K562 (cell line): ENCODE measurements at regions not wholly inside any gene's neighbourhood (a gene's known extent, or its start where the extent isn't known, plus 50 kb on each side); places are given as distances from the start of the nearest gene placed in this dataset.

Experiments
- ATAC-seq: fragments of 200-7000 bp; cut with Tn5 transposase; 3 replicates; pipeline ENCODE4 v1.9.1; 2020; ENCODE audit warnings: moderate library complexity
- BruUV-seq: library from RNA; stranded (reverse); fragments of 400-500 nt; replicated peaks from 2 replicates; lab custom pipeline; 2021; lab: Mats Ljungman, UMichigan
- CTCF ChIA-PET: fragments of 300-600 bp; formaldehyde crosslinking; extraction: SDS; loops from one replicate; lab custom pipeline; 2021; ENCODE audit warnings: low intra/inter-chr PET ratio; lab: Yijun Ruan, JAX
- POLR2A ChIA-PET: fragments of 300-600, 350-650 bp; sonication (Branson Sonifier 250); formaldehyde crosslinking; extraction: SDS; loops from one replicate; lab custom pipeline; 2021; ENCODE audit warnings: antibody characterized with exemption, inconsistent platforms; lab: Yijun Ruan, JAX
- DNase-seq, 4 experiments: peaks; one replicate each; pipeline versions ENCODE4 v3.0.0 to v3.0.0-alpha.2; 2011 to 2018; ENCODE audit warnings: low spot score in 3 of 4, mixed read lengths in 3 of 4; ENCODE audit errors: extremely low read depth in 1 of 4
- FAIRE-seq: peaks from 2 replicates; lab custom pipeline; 2011; peaks lifted over from hg19 to GRCh38; lab: Jason Lieb, UNC
- H2AFZ ChIP-seq: 2 replicates; pipeline ENCODE4 v1.6.0; 2011; ENCODE audit warnings: low read depth, low read length, control low read depth, inconsistent platforms
- H3K27ac ChIP-seq: fragments of 200-600 bp; 3 replicates; pipeline ENCODE4 v1.8.0; 2011; ENCODE audit warnings: low read depth, mild to moderate bottlenecking, control low read depth, inconsistent platforms, low read length, moderate library complexity, mixed read lengths; ENCODE audit errors: extremely low read depth
- H3K27me3 ChIP-seq, 2 experiments: fragments of 300-600 bp in 1 of 2; 2 replicates in 1 of 2; 3 replicates in 1 of 2; pipeline versions ENCODE4 v1.6.0 to v1.8.0; 2011; ENCODE audit warnings: inconsistent platforms in 2 of 2, low read length in 2 of 2, mild to moderate bottlenecking in 1 of 2, mixed read lengths in 1 of 2, moderate library complexity in 1 of 2; ENCODE audit not compliant: control insufficient read depth in 2 of 2, insufficient read depth in 2 of 2
- H3K36me3 ChIP-seq: fragments of 300-600 bp; 3 replicates; pipeline ENCODE4 v1.8.0; 2011; ENCODE audit warnings: mild to moderate bottlenecking, low read length, inconsistent platforms; ENCODE audit not compliant: control insufficient read depth, insufficient read depth
- H3K4me1 ChIP-seq, 2 experiments: fragments of 200-600 bp in 1 of 2; replicated peaks in 1 of 2; 2 replicates in 1 of 2; 3 replicates in 1 of 2; pipeline versions ENCODE4 v1.5.1 to v1.8.0; 2011; ENCODE audit warnings: inconsistent platforms in 2 of 2, low read length in 2 of 2, mild to moderate bottlenecking in 1 of 2, mixed read lengths in 1 of 2, moderate library complexity in 1 of 2; ENCODE audit not compliant: control insufficient read depth in 2 of 2, insufficient read depth in 2 of 2
- H3K4me2 ChIP-seq: 2 replicates; pipeline ENCODE4 v1.6.1; 2011; ENCODE audit warnings: low read length, control low read depth, inconsistent platforms, mixed read lengths; ENCODE audit not compliant: insufficient read depth
- H3K4me3 ChIP-seq: fragments of 200-600 bp; sonication (generic), shearing (Covaris generic); 2 replicates; pipeline ENCODE4 v1.5.1; 2016; ENCODE audit warnings: control low read depth, inconsistent platforms
- H3K79me2 ChIP-seq: fragments of 200-600 bp; 3 replicates; pipeline ENCODE4 v1.8.0; 2011; ENCODE audit warnings: low read length, inconsistent platforms; ENCODE audit not compliant: control insufficient read depth, insufficient read depth
- H3K9ac ChIP-seq, 2 experiments: 2 replicates each; pipeline versions ENCODE4 v1.6.0 to v1.6.1; 2011; ENCODE audit warnings: low read depth in 2 of 2, low read length in 2 of 2, control low read depth in 1 of 2, inconsistent platforms in 1 of 2, mild to moderate bottlenecking in 1 of 2, mixed read lengths in 1 of 2; ENCODE audit not compliant: insufficient read depth in 1 of 2
- H3K9me1 ChIP-seq: one replicate; pipeline ENCODE4 v1.6.0; 2011; ENCODE audit warnings: inconsistent platforms, mild to moderate bottlenecking, low read length, moderate library complexity; ENCODE audit not compliant: control insufficient read depth, insufficient read depth
- H3K9me3 ChIP-seq: replicated peaks from 2 replicates; pipeline ENCODE4 v1.5.1; 2011; ENCODE audit warnings: low read depth, low read length, inconsistent platforms; ENCODE audit not compliant: control insufficient read depth, insufficient read depth
- H4K20me1 ChIP-seq: replicated peaks from 2 replicates; pipeline ENCODE4 v1.6.1; 2011; ENCODE audit warnings: low read length, inconsistent platforms, mixed read lengths; ENCODE audit not compliant: control insufficient read depth, insufficient read depth
- ELF4 ChIP-seq: fragments of 450-650 bp; formaldehyde crosslinking; IDR thresholded peaks from 2 replicates; pipeline ENCODE4 v1.4.0; 2022; ENCODE audit warnings: missing genetic modification characterization
- FOXP4 ChIP-seq: sonication (generic); formaldehyde crosslinking; IDR thresholded peaks from 2 replicates; pipeline ENCODE4 v1.8.0; 2022; ENCODE audit warnings: mild to moderate bottlenecking, missing genetic modification reagents, borderline replicate concordance
- JUN ChIP-seq, 2 experiments: sonication (generic) in 1 of 2; formaldehyde crosslinking in 1 of 2; IDR thresholded peaks; 2 replicates each; pipeline versions ENCODE4 v1.6.1 to v1.8.0; 2012 to 2022; ENCODE audit warnings: borderline replicate concordance in 2 of 2, mild to moderate bottlenecking in 2 of 2, improper control_type of control experiment in 1 of 2, low read depth in 1 of 2, low read length in 1 of 2, missing genetic modification reagents in 1 of 2
- JUNB ChIP-seq: fragments of 450-650 bp; formaldehyde crosslinking; conservative IDR thresholded peaks from 2 replicates; pipeline ENCODE4 v1.4.0; 2020; ENCODE audit warnings: mild to moderate bottlenecking
- MEIS2 ChIP-seq: fragments of 450-650 bp; IDR thresholded peaks from 2 replicates; pipeline ENCODE4 v1.6.1; 2014; ENCODE audit warnings: mild to moderate bottlenecking; ENCODE audit not compliant: partially characterized antibody
- NCOA4 ChIP-seq: fragments of 450-650 bp; IDR thresholded peaks from 2 replicates; pipeline ENCODE4 v1.6.1; 2018; ENCODE audit warnings: mild to moderate bottlenecking; ENCODE audit not compliant: partially characterized antibody
- RHOXF2B ChIP-seq: fragments of 250-450 bp; sonication (Bioruptor Pico); conservative IDR thresholded peaks from 2 replicates; pipeline ENCODE4 v1.5.1; 2021
- SAFB2 ChIP-seq: fragments of 200-400 bp; formaldehyde crosslinking; IDR thresholded peaks from 2 replicates; pipeline ENCODE4 v1.6.1; 2018; ENCODE audit warnings: borderline replicate concordance, low read length, low read depth, moderate library complexity; ENCODE audit not compliant: severe bottlenecking
- SETDB1 ChIP-seq: IDR thresholded peaks from one replicate; pipeline ENCODE4 v1.6.1; 2012; ENCODE audit warnings: low read length, control low read depth, inconsistent platforms
- WGBS: fragments of 100-300 bp; shearing (Covaris generic); methylation state at CpG from one replicate; pipeline ENCODE4 v1.1.6; 2016; ENCODE audit warnings: low coverage, mixed read lengths; ENCODE audit not compliant: insufficient coverage; ENCODE audit errors: missing lambda C conversion rate; 5-methylcytosine and 5-hydroxymethylcytosine counted together
- in situ Hi-C: fragments of 300-500 bp; cut with MboI; formaldehyde crosslinking; loops from 4 replicates; pipeline ENCODE4 v1.15.0; 2018; ENCODE audit warnings: inconsistent platforms, mixed read lengths
- intact Hi-C: fragments of 100-400 bp; cut with micrococcal nuclease; formaldehyde crosslinking; loops from 2 replicates; pipeline ENCODE4 v1.14.2; 2022
- TF ChIP-seq, protein P1 (sequence below): fragments of 250-450 bp; sonication (Bioruptor Pico); IDR thresholded peaks from 2 replicates; pipeline ENCODE4 v1.8.0; 2022; ENCODE audit warnings: inconsistent platforms, mild to moderate bottlenecking, moderate library complexity, borderline replicate concordance
- TF ChIP-seq, protein P2 (sequence below), 2 experiments: IDR thresholded peaks; 2 replicates each; pipeline ENCODE4 v1.6.1; 2011; ENCODE audit warnings: borderline replicate concordance in 1 of 2, control low read depth in 1 of 2, low read depth in 1 of 2, low read length in 1 of 2, mild to moderate bottlenecking in 1 of 2, mixed read lengths in 1 of 2, moderate library complexity in 1 of 2; ENCODE audit not compliant: insufficient read depth in 1 of 2, insufficient read length in 1 of 2, poor library complexity in 1 of 2, severe bottlenecking in 1 of 2; ENCODE audit errors: extremely low read depth in 1 of 2

GRCh38 chr16:79833559-79833958 is 233.0 kb upstream of the MAF start (continued):
- TF ChIP-seq, protein P1, sequence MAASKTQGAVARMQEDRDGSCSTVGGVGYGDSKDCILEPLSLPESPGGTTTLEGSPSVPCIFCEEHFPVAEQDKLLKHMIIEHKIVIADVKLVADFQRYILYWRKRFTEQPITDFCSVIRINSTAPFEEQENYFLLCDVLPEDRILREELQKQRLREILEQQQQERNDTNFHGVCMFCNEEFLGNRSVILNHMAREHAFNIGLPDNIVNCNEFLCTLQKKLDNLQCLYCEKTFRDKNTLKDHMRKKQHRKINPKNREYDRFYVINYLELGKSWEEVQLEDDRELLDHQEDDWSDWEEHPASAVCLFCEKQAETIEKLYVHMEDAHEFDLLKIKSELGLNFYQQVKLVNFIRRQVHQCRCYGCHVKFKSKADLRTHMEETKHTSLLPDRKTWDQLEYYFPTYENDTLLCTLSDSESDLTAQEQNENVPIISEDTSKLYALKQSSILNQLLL (CRISPR knock-in tag): no peak

DNA sequence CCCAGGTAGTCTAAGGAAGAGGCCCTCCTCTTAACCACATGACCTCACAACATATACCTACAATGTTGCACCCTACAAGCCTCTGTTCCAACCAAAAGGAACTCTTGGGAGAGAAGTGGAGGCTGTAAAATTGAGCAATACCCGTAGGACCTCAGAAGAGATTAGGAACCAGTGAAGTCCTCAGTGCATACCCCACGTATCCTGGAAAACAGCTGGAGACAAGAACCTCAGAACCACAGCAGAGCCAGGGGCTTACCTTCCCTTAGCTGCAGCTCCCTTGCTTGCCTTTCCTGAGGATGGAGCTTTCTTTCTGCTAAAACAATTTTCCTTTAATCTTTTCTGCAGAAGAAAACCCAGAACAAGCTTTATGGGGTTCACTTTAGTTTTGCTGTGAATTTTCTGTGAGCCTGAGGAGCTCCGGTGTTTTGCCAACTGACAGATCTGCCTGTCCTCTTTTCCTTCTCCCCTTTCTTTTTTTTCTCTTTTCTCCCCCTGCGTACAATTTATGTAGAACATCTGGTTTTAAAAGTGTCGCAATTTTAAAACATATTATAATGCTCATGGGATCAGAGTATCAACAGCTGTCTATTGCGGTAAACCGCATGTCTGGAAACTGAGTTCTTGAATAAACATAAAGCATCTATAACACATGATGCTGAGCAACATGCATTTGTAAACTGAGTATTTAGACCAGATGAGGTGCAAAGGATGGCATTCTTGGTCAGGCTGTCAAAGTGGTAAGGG is 226.4 kb upstream of the MAF start:
- H2AFZ ChIP-seq: no peak overlapping the region
- 58% methylated on average over 7 of the region's 7 CpGs for WGBS
- H3K9me1 ChIP-seq: no peaks in the 10 kb centered on the region
- DNase-seq (no peak), ATAC-seq (no peak; the same call in 2 of the 3 replicates), FAIRE-seq (no peak)
- no peaks in the 10 kb centered on the region for H3K36me3 ChIP-seq
- no peak overlapping the region for H3K27ac ChIP-seq
- no peak for TF ChIP-seq MEIS2
- TF ChIP-seq SAFB2: no peak
- TF ChIP-seq JUN (IDR thresholded peaks at IDR 0.05; ENCODE audit: borderline replicate concordance, low read depth, low read length): no peak
- no peak for TF ChIP-seq JUN (CRISPR knock-in tag; IDR thresholded peaks at IDR 0.05; ENCODE audit: borderline replicate concordance)
- TF ChIP-seq RHOXF2B (CRISPR knock-in tag): no peak
- TF ChIP-seq SETDB1: no peak
- no peak for TF ChIP-seq FOXP4
- TF ChIP-seq JUNB: no peak
- no peak for TF ChIP-seq NCOA4
- TF ChIP-seq ELF4 (CRISPR knock-in tag): no peak
- TF ChIP-seq, protein P2, sequence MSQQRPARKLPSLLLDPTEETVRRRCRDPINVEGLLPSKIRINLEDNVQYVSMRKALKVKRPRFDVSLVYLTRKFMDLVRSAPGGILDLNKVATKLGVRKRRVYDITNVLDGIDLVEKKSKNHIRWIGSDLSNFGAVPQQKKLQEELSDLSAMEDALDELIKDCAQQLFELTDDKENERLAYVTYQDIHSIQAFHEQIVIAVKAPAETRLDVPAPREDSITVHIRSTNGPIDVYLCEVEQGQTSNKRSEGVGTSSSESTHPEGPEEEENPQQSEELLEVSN (IDR thresholded peaks at IDR 0.05; ENCODE audit: borderline replicate concordance in 1 of 2, extremely low read depth in 1 of 2, insufficient read depth in 1 of 2, insufficient read length in 1 of 2, low read depth in 1 of 2, low read length in 1 of 2, poor library complexity in 1 of 2, severe bottlenecking in 1 of 2): no peak
- H3K27me3 ChIP-seq: no peaks in the 10 kb centered on the region
- no peaks in the 10 kb centered on the region for H4K20me1 ChIP-seq
- no peak overlapping the region for H3K9ac ChIP-seq
- no peak overlapping the region for H3K4me2 ChIP-seq
- H3K4me3 ChIP-seq: no peak overlapping the region
- intact Hi-C loops: no loop called here
- BruUV-seq: no TSS peak
- H3K4me1 ChIP-seq: no peaks in the 10 kb centered on the region; a peak in 1 of 5 replicates
- POLR2A ChIA-PET: interaction anchor here (0.9 to 1.6 kb wide), 3 partner anchors 9 to 13 kb away, joined by 3 to 5 read pairs (median 3); no protein-coding TSS in a partner anchor
- in situ Hi-C loops: no loop called here
- no peaks in the 10 kb centered on the region for H3K9me3 ChIP-seq
- CTCF ChIA-PET: no interaction called here
- H3K79me2 ChIP-seq: no peaks in the 10 kb centered on the region
